A673 (cell line): ENCODE measurements at regions not wholly inside any gene's neighbourhood (a gene's known extent, or its start where the extent isn't known, plus 50 kb on each side); places are given as distances from the start of the nearest gene placed in this dataset.

Experiments
- BruUV-seq: library from RNA; stranded (reverse); fragments of 400-500 nt; replicated peaks from 2 replicates; lab custom pipeline; 2021; lab: Mats Ljungman, UMichigan
- CTCF ChIA-PET: fragments of 300-600 bp; sonication (Branson Sonifier 250); formaldehyde crosslinking; loops from one replicate; lab custom pipeline; 2022; ENCODE audit warnings: antibody characterized with exemption; lab: Charles Lee
- POLR2A ChIA-PET: fragments of 300-600 bp; sonication (Branson Sonifier 250); formaldehyde crosslinking; loops from one replicate; lab custom pipeline; 2022; ENCODE audit warnings: antibody characterized with exemption; ENCODE audit not compliant: low non-redundant PET; lab: Charles Lee
- DNase-seq: peaks from one replicate; pipeline ENCODE4 v3.0.0-alpha.2; 2015; ENCODE audit warnings: low spot score
- H3K27ac ChIP-seq: fragments of 200-600 bp; sonication (generic); 2 replicates; pipeline ENCODE4 v1.5.1; 2016; ENCODE audit warnings: mixed run types, low read depth, mild to moderate bottlenecking, mixed read lengths, antibody characterized with exemption, low read length; ENCODE audit not compliant: poor library complexity, severe bottlenecking
- H3K27me3 ChIP-seq: fragments of 200-600 bp; sonication (generic); replicated peaks from 2 replicates; pipeline ENCODE4 v1.6.1; 2017; ENCODE audit warnings: mixed run types, low read depth, mild to moderate bottlenecking, mixed read lengths, antibody characterized with exemption, low read length; ENCODE audit not compliant: insufficient read depth, poor library complexity
- H3K36me3 ChIP-seq: fragments of 200-600 bp; sonication (generic); 2 replicates; pipeline ENCODE4 v1.6.1; 2016; ENCODE audit warnings: mixed run types, mild to moderate bottlenecking, mixed read lengths, antibody characterized with exemption, low read length; ENCODE audit not compliant: insufficient read depth, poor library complexity, severe bottlenecking
- H3K4me1 ChIP-seq: fragments of 200-600 bp; sonication (generic); 2 replicates; pipeline ENCODE4 v1.6.1; 2017; ENCODE audit warnings: mixed run types, mild to moderate bottlenecking, mixed read lengths, antibody characterized with exemption, low read length; ENCODE audit not compliant: insufficient read depth, poor library complexity, severe bottlenecking
- H3K4me3 ChIP-seq: fragments of 200-600 bp; sonication (generic); 2 replicates; pipeline ENCODE4 v1.5.1; 2016; ENCODE audit warnings: low read depth, mixed run types, mild to moderate bottlenecking, mixed read lengths, low read length; ENCODE audit not compliant: poor library complexity, severe bottlenecking
- H3K9me3 ChIP-seq: fragments of 200-600 bp; sonication (generic); 2 replicates; pipeline ENCODE4 v1.6.1; 2016; ENCODE audit warnings: mixed run types, low read depth, mild to moderate bottlenecking, mixed read lengths, antibody characterized with exemption, low read length; ENCODE audit not compliant: poor library complexity, severe bottlenecking
- CTCF ChIP-seq: fragments of 300-800, 200-600 bp; sonication (generic); conservative IDR thresholded peaks from 2 replicates; pipeline ENCODE4 v1.5.1; 2017; ENCODE audit warnings: low read depth, mild to moderate bottlenecking, antibody characterized with exemption, low read length, moderate library complexity, mixed read lengths
- EZH2 ChIP-seq: fragments of 200-600 bp; sonication (generic); IDR thresholded peaks from 2 replicates; pipeline ENCODE4 v1.6.1; 2017; ENCODE audit warnings: borderline replicate concordance, low read depth, mild to moderate bottlenecking, mixed read lengths, antibody characterized with exemption, low read length; ENCODE audit not compliant: poor library complexity, severe bottlenecking
- intact Hi-C: fragments of 100-400 bp; cut with micrococcal nuclease; formaldehyde crosslinking; loops from one replicate; pipeline ENCODE4 v1.10.0; 2022; ENCODE audit not compliant: unreplicated experiment

DNA sequence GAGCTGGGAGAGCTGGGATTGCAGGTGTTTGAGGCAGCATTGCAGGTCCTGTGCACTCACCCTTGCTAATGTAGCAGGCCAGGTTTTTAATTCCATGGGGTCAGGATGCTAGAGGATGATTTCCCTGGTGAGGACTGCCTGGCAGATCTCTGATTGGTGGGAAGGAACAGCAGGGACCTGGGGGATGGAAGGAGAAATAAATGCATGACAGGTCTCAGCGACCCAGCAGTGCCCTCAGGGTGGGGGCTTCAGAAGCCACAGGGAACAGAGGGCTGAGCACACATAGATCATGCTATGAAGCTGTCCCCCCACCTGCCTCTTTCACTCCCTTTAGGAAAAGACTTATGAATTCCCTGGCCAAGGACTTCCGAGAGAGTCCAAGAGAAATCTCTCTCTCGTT is 255.5 kb upstream of the N4BP1 start:
- H3K36me3 ChIP-seq, result no peaks in the 10 kb centered on the region
- ChIA-PET POLR2A (no interaction called here), CTCF (no interaction called here)
- H3K9me3 ChIP-seq, result no peaks in the 10 kb centered on the region
- H3K27ac ChIP-seq, result no peak overlapping the region
- intact Hi-C loops, result no loop called here
- no TSS peak for BruUV-seq
- H3K27me3 ChIP-seq, result no peaks in the 10 kb centered on the region
- no peak for DNase-seq
- no peaks in the 10 kb centered on the region for H3K4me1 ChIP-seq
- H3K4me3 ChIP-seq, result no peak overlapping the region
- TF ChIP-seq EZH2, result no peak
- TF ChIP-seq CTCF, result no peak

DNA sequence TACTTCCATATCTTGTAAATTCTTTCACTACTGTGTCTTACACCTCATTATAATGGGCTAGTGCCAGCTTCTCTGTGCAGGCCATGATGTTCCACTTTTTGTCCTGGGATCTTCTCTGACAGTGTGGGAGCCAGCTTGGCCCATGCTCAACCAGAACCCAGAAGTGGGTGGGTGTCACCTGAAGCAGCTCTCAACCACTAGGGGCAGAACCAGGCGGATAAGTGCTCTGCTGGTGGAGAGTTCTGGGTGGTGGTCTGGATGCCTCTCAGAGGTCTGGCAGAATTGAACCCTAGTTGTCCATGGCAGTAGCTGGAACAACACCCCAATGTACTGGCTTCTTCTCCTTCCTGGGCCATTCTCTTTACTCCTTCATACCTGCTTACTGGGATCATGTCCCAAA is 254.1 kb upstream of the N4BP1 start:
- no peak for DNase-seq
- BruUV-seq, result no TSS peak

GRCh38 chr16:48862087-48862532 is 252.1 kb upstream of the N4BP1 start:
- BruUV-seq, result no TSS peak
- H3K4me3 ChIP-seq, result no peak overlapping the region
- H3K4me1 ChIP-seq, result no peaks in the 10 kb centered on the region
- H3K9me3 ChIP-seq, result no peaks in the 10 kb centered on the region
- no peaks in the 10 kb centered on the region for H3K36me3 ChIP-seq
- no peak overlapping the region for H3K27ac ChIP-seq
- no peak for DNase-seq
- ChIA-PET POLR2A (no interaction called here), CTCF (no interaction called here)
- intact Hi-C loops, result no loop called here
- TF ChIP-seq EZH2 (no peak), CTCF (0 out of 2 replicates have a peak, but pooled peaks have one; percentile 11)
- H3K27me3 ChIP-seq, result peaks cover 15% of the 10 kb centered on the region

More for the DNA sequence above, 254.1 kb upstream of the N4BP1 start:
- Histone ChIP-seq H3K9me3 (no peaks in the 10 kb centered on the region), H3K4me1 (no peaks in the 10 kb centered on the region), H3K36me3 (no peaks in the 10 kb centered on the region), H3K27me3 (no peaks in the 10 kb centered on the region), H3K4me3 (no peak overlapping the region), H3K27ac (no peak overlapping the region)
- TF ChIP-seq CTCF (no peak), EZH2 (no peak)
- intact Hi-C loops, result no loop called here
- POLR2A ChIA-PET, result no interaction called here
- CTCF ChIA-PET, result no interaction called here
